ENCODE measurements at regions not wholly inside any gene's neighbourhood (a gene's known extent, or its start where the extent isn't known, plus 50 kb on each side); places are given as distances from the start of the nearest gene placed in this dataset.

GRCh38 chr6:66861007-66861541, 1154.0 kb upstream of the EYS start:
- no peak for DNase-seq

GRCh38 chr6:66860328-66860727, 1153.3 kb upstream of the EYS start:
- no peak for DNase-seq

- DNase-seq = no peak
Measured at GRCh38 chr6:66858196-66858595, 1151.2 kb upstream of the EYS start.

- DNase-seq = no peak
Measured at GRCh38 chr6:66854014-66854413, 1147.0 kb upstream of the EYS start.

- no peak for DNase-seq
Measured at GRCh38 chr6:66851930-66852329, 1144.9 kb upstream of the EYS start.

GRCh38 chr6:66849843-66850242, 1142.8 kb upstream of the EYS start:
- no peak for DNase-seq

- DNase-seq = no peak
Measured at GRCh38 chr6:66848244-66848953, 1141.4 kb upstream of the EYS start.

GRCh38 chr6:66838764-66839163, 1131.7 kb upstream of the EYS start:
- DNase-seq = no peak

- DNase-seq = no peak
Measured at GRCh38 chr6:66825539-66825938, 1118.5 kb upstream of the EYS start.

- DNase-seq = no peak
Measured at GRCh38 chr6:66814156-66814555, 1107.1 kb upstream of the EYS start.

- no peak for DNase-seq
Measured at GRCh38 chr6:66808771-66809170, 1101.7 kb upstream of the EYS start.

- no peak for DNase-seq
Measured at GRCh38 chr6:66796987-66797386, 1090.0 kb upstream of the EYS start.

GRCh38 chr6:66788579-66788978, 1081.6 kb upstream of the EYS start:
- no peak for DNase-seq

GRCh38 chr6:66772800-66773199, 1065.8 kb upstream of the EYS start:
- DNase-seq = no peak

GRCh38 chr6:66771626-66772025, 1064.6 kb upstream of the EYS start:
- DNase-seq = peak; percentile 23

- no peak for DNase-seq
Measured at GRCh38 chr6:66751630-66752029, 1044.6 kb upstream of the EYS start.

GRCh38 chr6:66740346-66740745, 1033.3 kb upstream of the EYS start:
- DNase-seq = no peak

GRCh38 chr6:66735106-66735890, 1028.3 kb upstream of the EYS start:
- DNase-seq = peak; percentile 55

GRCh38 chr6:66731310-66731709, 1024.3 kb upstream of the EYS start:
- DNase-seq = no peak

GRCh38 chr6:66725670-66726069, 1018.6 kb upstream of the EYS start:
- DNase-seq = no peak

GRCh38 chr6:66717801-66718200, 1010.8 kb upstream of the EYS start:
- no peak for DNase-seq

GRCh38 chr6:66699385-66699784, 992.4 kb upstream of the EYS start:
- DNase-seq = no peak

GRCh38 chr6:66689608-66690007, 982.6 kb upstream of the EYS start:
- no peak for DNase-seq

GRCh38 chr6:66687611-66688140, 980.6 kb upstream of the EYS start:
- no peak for DNase-seq

All from MV-4-11 (cell line).